Activated CD4-positive, alpha-beta T cell treated with anti-CD3 and anti-CD28 coated beads, Interleukin-10, Interleukin-2, amounts not matched to agents 100 ng/mL and 50 ng/mL, durations not matched to agents 16 hours and 8 hours (primary cell): ENCODE measurements at regions not wholly inside any gene's neighbourhood (a gene's known extent, or its start where the extent isn't known, plus 50 kb on each side); places are given as distances from the start of the nearest gene placed in this dataset.

Source experiments
- DNase-seq: peaks from one replicate; pipeline ENCODE4 v3.0.0-alpha.2; 2020

DNA sequence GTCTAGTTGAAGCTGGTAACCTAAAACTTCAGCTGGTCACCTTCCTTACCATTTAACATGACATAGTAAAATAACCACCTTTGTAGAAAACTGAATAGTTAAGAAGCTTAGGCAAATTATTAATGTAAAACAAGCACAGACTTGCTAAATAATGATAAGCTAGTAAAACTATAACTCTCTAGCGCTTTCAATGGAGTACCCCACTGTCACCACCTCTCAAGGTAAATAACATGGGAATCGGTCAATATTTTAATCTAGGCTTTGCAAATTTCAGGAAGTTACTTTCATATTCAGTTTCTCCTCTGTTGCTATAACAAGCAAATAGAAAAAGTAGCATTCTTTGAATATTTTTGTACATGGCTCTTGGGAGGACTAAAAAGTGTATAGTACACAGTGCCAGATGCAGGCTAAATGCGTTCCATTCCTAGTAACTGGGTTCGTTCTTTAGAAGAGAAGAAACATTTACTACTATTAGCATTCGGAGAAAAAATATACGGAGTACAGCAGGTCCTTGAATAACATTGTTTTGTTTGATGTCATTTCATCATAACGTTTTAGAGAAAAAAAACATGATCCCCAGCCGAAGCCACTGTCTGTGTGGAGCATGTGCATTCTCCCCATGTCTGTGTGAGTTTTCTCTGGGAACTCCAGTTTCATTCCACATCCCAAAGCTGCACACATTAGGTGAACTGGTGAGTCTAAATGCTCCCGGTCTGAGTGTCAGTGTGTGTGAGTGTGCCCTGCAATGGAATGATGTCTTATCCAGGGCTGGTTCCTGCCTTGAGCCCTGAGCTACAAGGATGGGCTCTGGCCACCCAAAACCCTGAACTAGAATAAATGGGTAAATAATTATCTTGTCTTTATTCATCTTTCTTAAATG is 52.5 kb downstream of the EPRS1 start:
- DNase-seq: no peak

GRCh38 chr1:219991919-219992318 is 54.4 kb downstream of the EPRS1 start:
- DNase-seq: no peak

DNA sequence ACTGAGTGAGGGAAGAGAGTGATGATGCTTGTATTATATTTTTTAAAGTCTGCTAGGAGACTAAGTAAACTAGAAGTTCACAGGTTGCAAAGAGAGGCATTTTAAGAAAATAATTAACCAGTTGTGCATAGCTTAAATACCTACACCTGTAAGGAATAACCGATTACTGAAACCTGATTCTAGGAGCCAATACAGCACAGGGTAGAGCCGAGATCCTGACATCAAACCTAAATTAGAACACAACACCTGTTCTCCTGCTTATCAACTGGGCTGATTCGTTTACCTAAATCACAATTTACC is 54.8 kb downstream of the EPRS1 start:
- no peak for DNase-seq

- peak; percentile 27 for DNase-seq
Measured at GRCh38 chr1:219990782-219991510, 55.4 kb downstream of the EPRS1 start.

DNA sequence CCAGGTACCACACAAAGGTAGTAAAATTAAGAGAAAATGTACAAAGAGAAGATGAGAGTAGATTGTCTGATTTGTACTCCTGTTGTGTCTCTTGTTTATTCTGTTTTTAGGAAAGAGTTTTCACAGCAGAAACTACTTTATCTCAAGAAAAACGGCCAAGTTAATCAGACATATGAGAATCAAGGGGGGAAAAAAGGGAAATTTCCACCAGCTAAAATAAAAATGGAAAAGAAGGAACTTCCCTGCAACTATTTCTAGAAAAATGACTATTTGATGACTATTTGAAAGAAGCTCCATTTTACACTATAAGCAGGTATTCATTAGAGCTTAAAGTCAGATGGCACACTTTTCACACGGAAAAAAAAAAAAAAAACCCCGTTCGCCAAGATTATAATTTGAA is 56.5 kb downstream of the EPRS1 start:
- DNase-seq: no peak

- DNase-seq: no peak
Measured at GRCh38 chr1:219988818-219989217, 57.5 kb downstream of the EPRS1 start.

DNA sequence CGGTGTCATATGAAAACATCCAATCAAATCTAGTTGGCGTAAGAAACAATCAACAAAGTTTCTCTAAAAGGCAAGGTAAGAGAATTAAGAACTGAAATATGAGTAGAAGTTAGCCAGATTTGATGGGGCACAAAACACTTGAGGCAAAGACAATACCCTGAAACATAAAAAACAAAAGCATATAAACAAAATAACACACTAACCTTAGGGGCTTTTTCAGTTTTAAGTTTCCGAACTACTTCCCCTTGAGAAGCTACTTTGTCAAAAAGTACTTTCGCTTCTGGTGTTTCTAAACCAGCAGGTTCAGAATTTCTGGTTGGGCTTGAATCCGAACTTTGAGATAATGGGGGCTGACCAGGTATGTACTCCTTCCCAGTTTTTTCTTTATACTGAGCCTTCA is 57.9 kb downstream of the EPRS1 start:
- DNase-seq: no peak

GRCh38 chr1:219987325-219987724 is 59.0 kb upstream of the SLC30A10 start:
- no peak for DNase-seq

- no peak for DNase-seq
Measured at GRCh38 chr1:219985169-219985568, 56.8 kb upstream of the SLC30A10 start.
